GM12892 (cell line): ENCODE measurements at regions not wholly inside any gene's neighbourhood (a gene's known extent, or its start where the extent isn't known, plus 50 kb on each side); places are given as distances from the start of the nearest gene placed in this dataset.

Source experiments
- POLR2A ChIP-seq: IDR thresholded peaks from 2 replicates; pipeline ENCODE4 v1.6.1; 2011; ENCODE audit warnings: low read depth, low read length, control low read depth
- POLR2AphosphoS5 ChIP-seq: IDR thresholded peaks from 2 replicates; pipeline ENCODE4 v1.6.1; 2011; ENCODE audit warnings: low read depth, low read length, control low read depth
- TAF1 ChIP-seq: IDR thresholded peaks from 2 replicates; pipeline ENCODE4 v1.6.1; 2011; ENCODE audit warnings: low read depth, mild to moderate bottlenecking, control low read depth, low read length, borderline replicate concordance

DNA sequence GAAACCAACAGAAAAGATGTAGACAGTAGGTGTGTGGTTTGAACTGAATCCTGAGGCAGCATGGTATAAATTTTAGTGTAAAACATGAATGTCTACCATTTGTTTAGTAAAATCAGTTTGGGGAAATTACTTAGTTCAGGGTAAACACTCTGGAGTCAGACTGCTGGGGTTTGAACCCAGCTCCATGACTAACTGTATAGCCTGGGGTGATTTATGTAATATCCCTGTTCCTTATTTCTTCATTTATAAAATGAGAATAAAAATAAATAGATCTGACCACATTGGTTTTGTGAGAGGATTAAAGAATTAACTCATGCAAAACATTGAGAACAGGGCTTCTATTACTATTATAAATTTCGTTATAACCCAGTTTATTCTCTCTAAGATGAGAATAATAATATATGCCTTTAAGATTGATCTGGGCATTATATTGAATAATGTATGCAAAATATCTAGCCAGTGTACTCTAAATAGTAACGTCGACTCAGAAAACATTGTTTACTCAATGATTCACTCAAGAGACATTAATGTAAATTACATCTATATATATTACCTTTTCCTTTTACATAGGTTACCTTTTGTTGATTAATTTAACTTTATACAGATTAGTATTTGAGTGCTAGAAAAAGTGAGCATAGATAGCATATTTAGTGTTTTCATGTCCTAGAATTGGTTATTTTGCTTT, 120.6 kb upstream of the KCNJ16 start:
- TF ChIP-seq TAF1 (no peak), POLR2A (no peak), POLR2AphosphoS5 (no peak)
